Skeletal muscle satellite cell (primary cell): ENCODE measurements at regions not wholly inside any gene's neighbourhood (a gene's known extent, or its start where the extent isn't known, plus 50 kb on each side); places are given as distances from the start of the nearest gene placed in this dataset.

Source experiments
- H3K27me3 ChIP-seq: 2 replicates; pipeline ENCODE4 v1.7.0; 2013; ENCODE audit warnings: low read length; ENCODE audit not compliant: control insufficient read depth, insufficient read depth
- H3K36me3 ChIP-seq: 2 replicates; pipeline ENCODE4 v1.7.0; 2013; ENCODE audit warnings: mild to moderate bottlenecking, control low read depth, low read length; ENCODE audit not compliant: insufficient read depth
- H3K4me1 ChIP-seq: 2 replicates; pipeline ENCODE4 v1.7.0; 2013; ENCODE audit warnings: low read length; ENCODE audit not compliant: control insufficient read depth, insufficient read depth
- H3K4me2 ChIP-seq: 2 replicates; pipeline ENCODE4 v1.7.0; 2013; ENCODE audit warnings: mild to moderate bottlenecking, low read length
- H3K4me3 ChIP-seq: 2 replicates; pipeline ENCODE4 v1.7.0; 2013; ENCODE audit warnings: low read length
- H3K9ac ChIP-seq: 2 replicates; pipeline ENCODE4 v1.7.0; 2013; ENCODE audit warnings: mild to moderate bottlenecking, low read depth, low read length, moderate library complexity
- H3K9me3 ChIP-seq: replicated peaks from 2 replicates; pipeline ENCODE4 v1.7.0; 2013; ENCODE audit warnings: mild to moderate bottlenecking, control low read depth, low read length

DNA sequence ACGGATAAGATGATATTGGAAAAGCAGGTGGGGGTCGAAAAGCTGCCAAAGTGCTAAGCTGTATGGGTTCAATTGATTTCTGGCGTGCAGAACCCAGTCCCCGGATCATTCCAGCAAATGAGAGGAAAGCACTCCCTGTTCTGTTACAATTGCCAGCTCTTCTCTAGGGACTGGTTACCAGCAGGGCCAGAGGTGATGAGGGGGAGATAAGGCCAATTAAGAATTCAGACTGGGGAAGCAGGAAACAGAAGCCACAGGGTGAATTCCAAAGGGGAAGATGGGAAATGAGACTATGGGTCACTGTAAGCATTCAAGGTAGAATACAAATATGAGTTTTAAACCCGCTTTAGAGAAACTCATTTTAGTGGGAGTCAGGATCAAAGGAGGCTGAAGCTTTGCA, 349.4 kb upstream of the MAP3K7 start:
- no peak overlapping the region for H3K4me3 ChIP-seq

GRCh38 chr6:90934966-90935365, 348.1 kb upstream of the MAP3K7 start:
- H3K4me3 ChIP-seq: no peak overlapping the region

More for the DNA sequence above, 349.4 kb upstream of the MAP3K7 start:
- H3K9ac ChIP-seq: no peak overlapping the region
- H3K27me3 ChIP-seq: peaks cover 4% of the 10 kb centered on the region
- no peaks in the 10 kb centered on the region for H3K9me3 ChIP-seq
- H3K4me1 ChIP-seq: no peaks in the 10 kb centered on the region
- H3K4me2 ChIP-seq: no peak overlapping the region
- H3K36me3 ChIP-seq: no peaks in the 10 kb centered on the region

GRCh38 chr6:90934081-90934480, 347.2 kb upstream of the MAP3K7 start:
- Histone ChIP-seq H3K4me2 (no peak overlapping the region), H3K9me3 (no peaks in the 10 kb centered on the region), H3K4me1 (no peaks in the 10 kb centered on the region), H3K4me3 (no peak overlapping the region), H3K27me3 (peaks cover 4% of the 10 kb centered on the region), H3K9ac (no peak overlapping the region), H3K36me3 (no peaks in the 10 kb centered on the region)

More at GRCh38 chr6:90934966-90935365, 348.1 kb upstream of the MAP3K7 start:
- no peaks in the 10 kb centered on the region for H3K36me3 ChIP-seq
- no peaks in the 10 kb centered on the region for H3K4me1 ChIP-seq
- H3K4me2 ChIP-seq: no peak overlapping the region
- peaks cover 4% of the 10 kb centered on the region for H3K27me3 ChIP-seq
- H3K9ac ChIP-seq: no peak overlapping the region
- no peaks in the 10 kb centered on the region for H3K9me3 ChIP-seq

GRCh38 chr6:90932351-90932750, 345.5 kb upstream of the MAP3K7 start:
- Histone ChIP-seq H3K36me3 (no peaks in the 10 kb centered on the region), H3K27me3 (peaks cover 4% of the 10 kb centered on the region), H3K9me3 (no peaks in the 10 kb centered on the region), H3K9ac (no peak overlapping the region), H3K4me1 (no peaks in the 10 kb centered on the region), H3K4me3 (no peak overlapping the region), H3K4me2 (no peak overlapping the region)

DNA sequence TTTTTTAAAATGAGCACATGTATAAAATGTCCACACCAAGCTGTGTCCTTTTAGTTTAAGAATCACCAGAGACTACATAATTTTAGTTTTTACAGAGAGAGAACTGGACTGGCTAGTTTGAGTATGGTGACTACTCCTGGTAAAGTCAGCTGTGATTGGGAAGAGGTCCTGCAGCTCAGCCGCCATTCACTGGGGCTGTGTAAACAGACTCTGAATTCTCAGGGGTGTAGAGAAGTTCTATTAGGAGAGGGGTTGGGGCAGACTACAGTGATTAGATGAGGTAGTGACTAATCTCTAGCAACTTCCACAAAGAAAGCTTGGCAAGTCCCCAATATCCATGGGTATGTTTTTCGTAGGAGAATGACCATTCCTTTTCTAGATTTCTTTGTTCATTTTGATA, 341.2 kb upstream of the MAP3K7 start:
- no peak overlapping the region for H3K4me3 ChIP-seq
- no peak overlapping the region for H3K4me2 ChIP-seq
- H3K4me1 ChIP-seq: no peaks in the 10 kb centered on the region
- no peaks in the 10 kb centered on the region for H3K27me3 ChIP-seq
- no peaks in the 10 kb centered on the region for H3K36me3 ChIP-seq
- H3K9ac ChIP-seq: no peak overlapping the region
- no peaks in the 10 kb centered on the region for H3K9me3 ChIP-seq

DNA sequence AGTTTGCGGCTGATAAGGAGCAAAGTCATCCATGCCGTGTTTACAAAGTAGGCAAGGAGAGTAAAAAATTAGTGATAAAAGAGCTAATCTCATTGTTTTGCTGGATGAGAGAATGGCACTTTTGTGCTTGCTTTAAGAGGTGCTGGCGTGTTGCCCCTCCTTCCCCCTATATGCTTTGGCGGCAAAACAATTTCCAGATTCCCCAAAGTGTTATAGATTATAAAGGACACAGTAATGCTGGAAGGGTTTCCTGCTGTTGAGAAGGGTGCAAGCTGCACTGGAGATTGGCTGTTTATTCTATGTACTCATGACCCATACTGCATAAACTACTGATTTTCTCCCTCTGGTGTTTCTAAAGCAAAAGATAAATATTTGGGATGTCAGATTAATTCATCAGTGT, 338.9 kb upstream of the MAP3K7 start:
- no peaks in the 10 kb centered on the region for H3K27me3 ChIP-seq
- H3K4me3 ChIP-seq: no peak overlapping the region
- no peak overlapping the region for H3K9ac ChIP-seq
- H3K4me2 ChIP-seq: no peak overlapping the region
- no peaks in the 10 kb centered on the region for H3K9me3 ChIP-seq
- H3K4me1 ChIP-seq: no peaks in the 10 kb centered on the region
- no peaks in the 10 kb centered on the region for H3K36me3 ChIP-seq

DNA sequence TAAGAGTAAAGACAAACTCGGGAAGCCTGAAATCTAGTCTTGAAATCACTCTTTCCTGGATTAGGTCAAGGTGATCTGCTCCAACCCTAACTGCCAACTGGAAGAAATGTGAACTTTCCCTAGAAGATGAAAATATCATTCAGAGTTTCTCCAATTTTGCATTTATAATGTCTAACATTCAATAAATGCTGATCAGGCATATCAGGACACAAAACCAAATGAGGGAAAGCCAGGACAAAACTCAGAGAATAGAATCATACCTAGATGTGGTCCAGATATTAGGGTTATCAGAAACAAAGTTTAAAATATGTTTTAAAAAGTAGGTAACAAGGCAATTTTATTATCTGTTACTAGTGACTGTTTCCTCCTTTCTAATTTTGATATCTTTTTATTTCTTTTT, 335.5 kb upstream of the MAP3K7 start:
- Histone ChIP-seq H3K9me3 (no peaks in the 10 kb centered on the region), H3K4me1 (no peaks in the 10 kb centered on the region), H3K27me3 (no peaks in the 10 kb centered on the region), H3K4me2 (no peak overlapping the region), H3K36me3 (no peaks in the 10 kb centered on the region), H3K4me3 (no peak overlapping the region), H3K9ac (no peak overlapping the region)

GRCh38 chr6:90918361-90918760, 331.5 kb upstream of the MAP3K7 start:
- Histone ChIP-seq H3K27me3 (no peaks in the 10 kb centered on the region), H3K4me1 (no peaks in the 10 kb centered on the region), H3K4me2 (no peak overlapping the region), H3K9ac (no peak overlapping the region), H3K4me3 (no peak overlapping the region), H3K36me3 (no peaks in the 10 kb centered on the region), H3K9me3 (no peaks in the 10 kb centered on the region)

DNA sequence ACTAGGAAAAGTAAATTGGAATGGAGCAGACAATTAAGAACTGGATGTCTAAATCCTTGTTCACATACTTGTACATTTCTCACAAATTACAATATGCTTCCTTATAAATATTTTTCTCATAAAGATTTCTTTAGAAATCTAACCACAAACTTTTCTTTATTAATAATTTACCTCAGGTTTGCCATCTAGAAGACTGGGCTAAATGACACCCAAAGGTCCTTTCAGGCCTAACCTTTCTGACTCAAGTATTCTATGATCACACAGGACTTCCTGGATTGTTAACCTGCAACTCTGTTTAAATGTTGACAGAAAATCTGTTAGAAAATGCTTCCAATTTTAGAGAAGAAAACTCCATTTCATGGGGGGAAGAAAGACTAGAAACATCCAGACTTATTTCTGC, 330.5 kb upstream of the MAP3K7 start:
- Histone ChIP-seq H3K9ac (no peak overlapping the region), H3K27me3 (no peaks in the 10 kb centered on the region), H3K36me3 (no peaks in the 10 kb centered on the region), H3K4me1 (no peaks in the 10 kb centered on the region), H3K4me2 (no peak overlapping the region), H3K4me3 (no peak overlapping the region), H3K9me3 (no peaks in the 10 kb centered on the region)

- no peaks in the 10 kb centered on the region for H3K36me3 ChIP-seq
- H3K9me3 ChIP-seq: no peaks in the 10 kb centered on the region
- H3K4me1 ChIP-seq: no peaks in the 10 kb centered on the region
- H3K9ac ChIP-seq: no peak overlapping the region
- H3K4me3 ChIP-seq: no peak overlapping the region
- H3K27me3 ChIP-seq: no peaks in the 10 kb centered on the region
- no peak overlapping the region for H3K4me2 ChIP-seq
These were observed 330.1 kb upstream of the MAP3K7 start for GRCh38 chr6:90916968-90917367.

DNA sequence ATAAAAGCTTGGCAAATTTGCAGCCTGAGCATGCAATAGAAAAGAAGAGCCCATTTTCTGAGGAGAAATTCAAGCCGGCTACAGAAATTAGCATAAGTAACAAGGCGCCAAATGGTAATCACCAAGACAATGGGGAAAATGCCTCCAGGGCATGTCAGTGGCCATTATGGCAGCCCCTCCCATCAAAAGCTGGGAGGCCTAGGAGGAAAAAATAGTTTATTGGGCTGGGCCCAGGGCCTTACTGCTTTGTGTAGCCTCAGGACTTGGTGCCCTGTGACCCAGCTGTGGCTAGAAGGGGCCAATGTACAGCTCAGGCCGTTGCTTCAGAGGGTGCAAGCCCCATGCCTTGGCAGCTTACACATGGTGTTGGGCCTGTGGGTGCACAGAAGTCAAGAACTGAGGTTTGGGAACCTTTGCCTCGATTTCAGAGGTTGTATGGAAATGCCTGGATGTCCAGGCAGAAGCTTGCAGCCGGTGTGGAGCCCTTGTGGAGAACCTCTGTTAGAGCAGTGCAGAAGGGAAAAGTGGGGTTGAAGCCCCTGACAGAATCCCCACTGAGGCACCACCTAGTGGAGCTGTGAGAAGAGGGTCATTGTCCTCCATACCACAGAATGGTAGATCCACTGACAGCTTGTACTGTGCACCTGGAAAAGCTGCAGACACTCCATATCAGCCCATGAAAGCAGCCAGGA, 328.5 kb upstream of the MAP3K7 start:
- H3K27me3 ChIP-seq: no peaks in the 10 kb centered on the region
- H3K9me3 ChIP-seq: no peaks in the 10 kb centered on the region
- H3K4me3 ChIP-seq: no peak overlapping the region
- H3K4me1 ChIP-seq: no peaks in the 10 kb centered on the region
- H3K9ac ChIP-seq: no peak overlapping the region
- no peaks in the 10 kb centered on the region for H3K36me3 ChIP-seq
- H3K4me2 ChIP-seq: no peak overlapping the region

DNA sequence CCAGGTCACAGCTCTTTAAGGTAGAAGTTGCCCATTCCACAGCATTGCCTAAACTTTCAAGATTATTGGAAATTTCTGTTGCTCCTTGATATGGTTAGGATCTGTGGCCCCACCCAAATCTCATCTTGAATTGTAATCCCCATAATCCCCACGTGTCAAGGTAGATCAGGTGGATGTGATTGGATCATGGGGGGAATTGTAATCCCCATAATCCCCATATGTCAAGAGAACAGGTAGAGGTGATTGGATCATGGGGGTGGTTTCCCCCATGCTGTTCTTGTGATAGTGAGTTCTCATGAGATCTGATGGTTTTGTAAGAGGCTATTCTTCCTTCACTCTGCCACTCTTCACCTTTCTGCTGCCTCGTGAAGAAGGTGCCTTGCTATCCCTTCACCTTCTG, 327.4 kb upstream of the MAP3K7 start:
- H3K36me3 ChIP-seq: no peaks in the 10 kb centered on the region

More for the DNA sequence above, 327.4 kb upstream of the MAP3K7 start:
- Histone ChIP-seq H3K27me3 (no peaks in the 10 kb centered on the region), H3K4me2 (no peak overlapping the region), H3K4me1 (no peaks in the 10 kb centered on the region), H3K9me3 (no peaks in the 10 kb centered on the region), H3K9ac (no peak overlapping the region), H3K4me3 (no peak overlapping the region)
